Stimulated activated CD8-positive, alpha-beta memory T cell treated with anti-CD3 and anti-CD28 coated beads, Interleukin-12 subunit alpha, Interleukin-12 subunit beta, amount 100 ng/mL, for 4 hours (primary cell): ENCODE measurements at regions not wholly inside any gene's neighbourhood (a gene's known extent, or its start where the extent isn't known, plus 50 kb on each side); places are given as distances from the start of the nearest gene placed in this dataset.
"Not testable (repeated sequence)": the region's sequence is repeated elsewhere in the genome, so short reads cannot be mapped to it uniquely, and the experiment has no call there.

ENCODE experiments used
- DNase-seq: peaks from one replicate; pipeline ENCODE4 v3.0.0-alpha.2; 2020; ENCODE audit warnings: low read depth

DNA sequence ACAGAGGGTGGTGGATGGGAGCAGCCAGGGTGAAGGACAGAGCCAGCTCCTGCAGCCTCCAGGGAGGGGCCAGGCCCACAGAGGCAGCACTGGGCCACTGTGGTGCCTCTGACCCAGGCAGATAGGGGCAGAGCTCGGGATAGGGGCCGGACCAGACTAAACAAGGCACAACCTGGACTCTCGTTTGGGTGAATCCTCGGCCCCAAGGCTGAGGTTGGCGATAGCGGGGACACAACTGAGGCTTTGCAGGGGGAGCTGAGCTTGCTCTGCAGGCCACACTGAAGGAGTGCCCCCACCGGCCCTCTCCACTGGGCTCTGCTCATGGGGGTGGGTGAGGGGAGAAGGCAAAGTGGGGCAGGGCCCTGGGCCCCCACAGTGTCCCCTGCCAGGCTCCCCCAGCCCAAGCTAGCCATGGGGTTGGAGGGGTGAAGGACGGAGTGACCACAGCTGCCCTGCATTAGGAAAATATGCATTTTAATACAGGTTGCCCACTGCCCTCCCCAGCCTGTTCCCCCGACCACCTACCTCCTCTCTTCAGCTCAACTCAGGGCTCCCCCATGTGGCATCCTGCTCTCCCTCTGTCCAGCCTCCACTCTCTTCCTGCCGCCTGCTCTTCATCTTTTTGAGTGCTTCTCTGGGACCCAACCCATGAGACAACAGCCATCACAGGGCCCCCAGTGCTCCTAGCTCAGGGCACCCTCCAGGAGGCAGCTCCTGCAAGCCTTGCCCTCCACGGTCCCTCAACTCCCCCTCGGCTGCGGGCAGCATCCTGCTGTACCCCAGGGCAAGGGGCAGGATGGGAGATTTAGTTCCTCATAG is 152.8 kb downstream of the INHBB start:
- no peak for DNase-seq

DNA sequence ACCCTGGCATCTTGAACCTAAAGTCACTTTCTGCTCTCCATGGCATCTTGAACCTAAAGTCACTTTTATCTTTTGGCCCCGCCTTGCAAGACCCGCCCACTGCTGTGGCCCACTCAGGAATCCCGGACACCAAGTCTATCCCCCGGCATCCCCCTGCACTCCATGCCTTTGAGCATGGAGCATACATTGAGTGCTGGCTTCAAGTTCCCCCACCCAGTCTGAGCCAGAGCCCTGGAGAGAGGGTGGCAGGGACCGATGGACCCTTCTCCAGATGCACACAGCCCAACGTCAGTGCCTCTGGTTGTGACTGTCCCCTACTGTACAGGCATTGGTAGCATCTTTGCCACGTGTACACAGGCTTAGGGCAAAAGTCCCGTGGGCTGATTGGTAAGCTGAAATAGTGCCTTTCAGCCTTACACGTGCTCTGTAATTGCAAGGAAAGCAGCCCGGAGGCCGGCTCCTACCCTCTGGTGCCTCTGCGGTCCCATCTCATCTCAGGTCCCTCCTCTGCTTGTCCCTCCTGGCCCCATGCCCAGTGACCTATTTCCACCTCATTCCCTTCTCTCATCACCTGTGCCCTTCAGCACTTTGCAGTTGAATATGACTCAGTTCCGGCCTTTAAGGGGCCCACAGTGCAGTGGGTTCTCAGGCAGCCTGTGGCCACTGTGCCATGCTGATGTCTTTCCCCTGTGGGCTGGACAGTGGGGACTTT is 154.0 kb downstream of the INHBB start:
- no peak for DNase-seq

DNA sequence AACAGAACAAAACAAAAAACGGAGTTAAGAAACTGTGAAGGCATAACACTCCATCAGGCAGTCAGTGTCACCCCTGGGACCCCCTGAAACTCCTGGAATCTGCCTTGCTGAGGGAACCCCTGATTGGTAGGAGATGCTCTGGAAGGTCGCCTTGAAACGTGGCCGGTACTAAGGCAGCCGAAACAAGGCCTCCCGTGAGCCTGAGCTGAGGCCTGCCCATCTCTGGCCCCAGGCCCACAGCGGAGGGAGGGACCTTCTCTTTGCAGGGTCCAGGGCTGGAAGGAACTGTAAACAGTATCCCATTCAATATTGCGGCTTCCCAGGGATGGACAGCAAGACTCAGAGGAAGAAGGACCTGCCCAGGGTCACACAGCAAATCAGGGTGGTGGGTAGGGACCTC is 155.7 kb downstream of the INHBB start:
- no peak for DNase-seq

DNA sequence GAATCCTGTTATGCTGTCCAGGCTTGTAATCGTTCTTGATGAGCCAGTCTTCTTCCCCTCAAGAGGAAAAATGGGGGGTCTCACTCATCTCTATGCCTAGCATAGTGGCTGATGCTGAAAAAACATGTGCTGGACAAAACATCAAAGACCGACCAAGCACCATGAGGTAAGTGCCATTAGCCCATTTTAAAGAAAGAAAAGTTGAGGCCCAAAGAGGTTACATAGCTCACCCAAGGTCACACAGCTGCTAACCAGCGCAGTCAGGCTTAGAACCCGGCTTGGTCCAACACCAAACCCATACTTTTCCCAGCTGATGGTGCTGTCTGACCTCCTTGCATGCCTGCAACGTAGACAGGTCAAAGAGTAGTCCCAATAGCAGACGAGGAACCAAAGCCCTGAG is 156.4 kb downstream of the INHBB start:
- no peak for DNase-seq

DNA sequence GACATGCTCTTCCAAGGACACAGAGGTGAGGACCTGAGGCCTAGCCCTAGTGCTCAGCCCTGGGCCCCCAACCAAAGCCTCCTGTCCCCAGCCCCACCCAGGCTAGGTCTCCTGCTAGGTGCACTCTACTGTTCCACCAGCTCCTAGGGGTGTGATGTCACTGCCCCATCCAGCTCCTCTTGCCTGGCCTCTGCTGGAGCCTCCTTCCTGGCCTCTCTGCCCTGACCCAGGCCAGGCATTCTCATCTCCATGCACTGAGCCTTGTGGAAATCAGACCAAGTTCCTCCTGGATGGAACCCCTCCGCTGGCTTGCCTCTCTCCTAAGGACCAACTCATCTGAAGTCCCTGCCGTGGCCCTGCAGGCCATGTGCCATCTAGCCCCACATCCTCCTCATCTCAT is 156.8 kb downstream of the INHBB start:
- DNase-seq, result no peak

DNA sequence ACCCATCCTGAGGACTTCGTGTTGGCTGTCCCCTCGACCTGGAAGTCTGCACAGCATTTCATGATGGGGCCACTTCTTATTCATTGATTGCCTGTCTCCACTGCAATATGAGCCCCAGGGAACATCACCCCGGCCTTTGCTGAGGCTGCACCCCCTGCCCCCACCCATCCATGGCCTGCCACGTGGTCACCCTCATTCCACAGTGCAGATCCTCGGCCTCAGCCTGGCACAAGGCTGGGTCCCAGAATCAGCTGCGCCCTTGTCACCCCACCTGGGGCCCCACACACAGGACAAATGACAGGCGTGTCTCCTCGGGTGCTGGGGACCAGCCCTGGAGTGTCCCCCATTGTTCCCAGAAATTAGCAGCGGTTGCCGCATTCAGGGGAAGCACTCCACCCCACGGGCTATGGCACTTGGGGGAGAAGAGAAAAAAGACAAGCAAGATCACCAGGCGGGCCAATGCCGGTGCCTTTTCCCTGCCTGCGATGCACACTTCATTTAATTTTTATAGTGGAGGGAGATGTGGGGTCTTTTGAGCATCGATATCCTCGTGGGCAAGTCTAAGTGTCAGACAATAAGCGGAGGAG is 157.4 kb downstream of the INHBB start:
- no peak for DNase-seq

DNA sequence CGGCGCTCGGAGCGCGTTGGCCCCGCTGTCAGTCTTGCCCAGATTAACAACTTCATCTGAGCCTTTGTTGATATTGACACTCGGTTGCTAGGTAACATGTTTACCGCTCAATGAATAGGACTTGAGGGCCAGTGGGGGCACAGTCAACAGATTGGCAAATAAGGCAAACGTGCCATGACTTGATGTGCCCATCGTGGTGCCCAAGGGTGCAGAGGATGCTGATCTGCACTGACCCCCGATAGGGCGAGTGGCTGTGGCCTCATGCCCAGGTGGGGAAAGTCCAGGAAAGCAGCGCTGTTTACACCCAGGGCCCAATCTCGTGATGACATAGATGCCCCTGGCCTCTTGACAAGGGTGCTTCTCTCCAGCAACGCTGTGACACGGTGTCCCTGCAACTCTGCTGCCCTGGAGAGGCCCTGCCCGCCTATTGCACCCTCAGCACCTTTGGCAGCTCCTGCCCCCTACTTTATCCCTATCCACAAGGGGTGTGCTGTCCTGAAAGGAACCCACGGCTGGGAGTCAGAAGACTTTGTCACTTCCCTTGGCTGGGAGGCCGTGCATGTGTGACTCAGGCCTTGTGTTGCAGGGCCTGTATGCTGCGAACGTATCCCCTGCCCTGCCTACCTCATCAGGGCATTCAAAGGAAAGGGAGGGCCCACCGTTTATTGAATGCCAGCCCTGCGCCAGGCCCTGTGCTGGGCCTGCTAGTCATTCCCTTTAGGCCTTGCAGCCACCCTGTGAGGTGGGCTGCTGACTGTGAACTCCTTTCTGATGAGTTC is 158.0 kb downstream of the INHBB start:
- no peak for DNase-seq

DNA sequence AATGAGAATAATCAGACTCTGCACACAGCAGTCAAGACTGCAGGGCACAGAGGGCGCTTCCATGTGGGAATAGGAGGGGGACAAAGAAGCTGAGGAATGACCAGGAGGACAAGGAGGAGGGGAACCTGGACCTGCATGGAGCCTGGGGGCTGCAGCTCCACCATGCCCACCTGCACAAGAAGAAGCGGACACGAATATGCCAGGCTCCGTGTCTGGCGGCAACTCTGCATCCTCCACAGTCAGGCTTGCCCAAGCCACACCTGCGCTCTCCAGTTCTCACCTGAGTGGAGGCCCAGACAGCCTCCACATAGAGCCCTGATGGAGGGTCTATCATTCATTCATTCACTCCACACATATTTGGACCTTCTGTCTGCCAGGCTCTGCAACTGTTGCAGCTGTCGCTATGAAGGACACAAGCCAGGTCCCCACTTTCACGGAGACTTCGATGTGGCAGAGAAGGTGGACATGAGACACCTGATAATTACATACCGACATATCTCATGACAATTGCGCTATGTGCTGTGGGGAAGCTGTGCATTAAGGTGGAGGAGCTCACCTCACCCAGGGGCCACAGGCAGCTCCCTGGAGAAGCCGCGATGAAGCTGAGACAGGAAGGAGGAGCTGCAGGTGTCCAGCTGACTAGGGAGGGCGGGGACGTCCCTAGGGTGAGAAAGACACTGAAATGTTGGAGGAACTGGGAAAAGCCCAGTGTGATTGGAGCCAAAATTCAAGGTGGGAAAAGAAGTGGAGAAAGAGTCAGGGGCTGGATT is 159.2 kb downstream of the INHBB start:
- DNase-seq, result no peak

DNA sequence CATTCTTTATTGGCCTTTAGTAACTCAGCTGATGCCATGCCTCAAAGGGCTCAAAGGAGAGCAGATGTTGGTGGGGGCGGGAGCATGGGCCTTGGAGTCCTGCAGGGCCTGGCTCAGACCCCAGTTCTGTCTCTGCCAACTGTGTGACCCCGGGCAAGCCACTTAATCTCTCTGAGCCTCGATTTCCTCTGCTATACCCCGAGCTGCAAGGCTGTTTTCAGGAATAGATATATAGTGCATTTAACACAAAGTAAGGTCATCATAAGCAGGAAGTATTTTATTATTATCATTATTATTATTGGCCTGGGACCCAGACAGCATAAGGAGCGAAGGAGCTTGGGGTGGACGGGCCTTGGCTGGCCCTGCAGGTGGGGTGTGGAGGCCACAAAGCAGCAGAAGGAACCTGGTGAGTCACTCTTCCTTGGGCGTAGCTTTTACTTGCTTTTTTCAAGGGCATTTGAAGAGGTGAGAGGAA is 162.7 kb downstream of the INHBB start:
- no peak for DNase-seq

DNA sequence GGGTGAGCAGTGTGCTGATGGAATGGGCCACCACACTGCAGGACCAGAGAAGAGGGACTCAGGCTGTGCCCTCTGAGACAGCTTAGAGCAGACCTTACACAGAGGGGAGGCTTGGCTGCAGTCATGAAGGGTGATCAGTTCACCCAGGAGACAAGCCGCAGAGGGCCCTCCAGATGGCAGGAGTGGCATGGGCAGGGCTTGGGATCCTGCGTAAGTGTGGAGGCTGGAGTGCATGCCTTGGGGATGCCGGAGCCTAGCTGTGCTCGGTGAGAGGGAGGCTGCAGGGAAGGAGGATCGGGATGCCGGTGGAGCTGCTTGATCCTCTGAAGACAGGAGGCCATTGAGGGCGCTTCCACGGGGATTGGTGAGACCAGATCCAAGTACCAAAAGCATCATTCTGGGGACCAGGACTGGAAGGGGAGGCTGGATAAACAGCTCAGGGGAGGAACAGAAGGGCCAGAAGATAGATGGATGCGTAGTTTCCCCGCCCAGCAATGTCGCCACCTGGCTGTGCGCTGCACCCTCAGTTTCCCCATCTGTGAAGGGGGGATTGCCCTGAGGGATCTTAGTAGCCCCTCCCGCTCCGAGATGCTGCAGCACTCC is 163.4 kb downstream of the INHBB start:
- DNase-seq, result no peak

DNA sequence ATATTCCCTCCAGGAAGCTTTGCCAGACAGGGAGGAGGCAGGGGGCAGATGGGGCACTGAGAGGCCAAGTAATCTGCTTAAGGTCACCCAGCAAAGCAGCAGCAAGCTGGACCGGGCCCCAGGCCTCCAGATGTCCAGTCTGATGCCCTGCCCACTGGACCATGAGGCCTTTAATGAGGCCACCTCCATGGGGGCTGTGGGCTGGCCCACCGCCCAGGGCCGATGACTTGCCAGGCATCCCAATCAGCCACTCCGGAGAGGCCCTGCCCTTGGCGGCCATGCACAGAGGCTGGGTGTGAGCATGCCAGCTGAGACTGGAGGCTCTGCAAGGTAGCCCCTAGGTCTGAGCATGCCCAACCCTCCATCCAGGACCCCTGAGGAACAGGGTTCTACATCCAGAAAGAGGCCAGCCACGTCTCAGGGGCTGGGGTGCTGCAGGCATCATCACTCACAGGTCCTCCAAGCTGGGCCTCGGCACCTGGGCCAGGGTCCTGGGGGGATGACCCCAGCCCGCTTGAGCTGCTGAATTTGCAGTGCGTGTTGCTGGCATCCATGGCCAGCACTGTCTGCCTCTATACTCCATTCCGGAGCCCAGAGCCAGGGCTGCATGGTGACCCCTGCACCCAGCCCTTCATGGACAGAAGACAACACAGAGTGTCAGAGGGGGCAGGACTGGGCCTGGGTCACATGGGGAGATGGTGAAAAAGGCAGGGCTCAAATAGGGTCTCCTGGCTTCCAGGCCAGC is 164.2 kb downstream of the INHBB start:
- no peak for DNase-seq

DNA sequence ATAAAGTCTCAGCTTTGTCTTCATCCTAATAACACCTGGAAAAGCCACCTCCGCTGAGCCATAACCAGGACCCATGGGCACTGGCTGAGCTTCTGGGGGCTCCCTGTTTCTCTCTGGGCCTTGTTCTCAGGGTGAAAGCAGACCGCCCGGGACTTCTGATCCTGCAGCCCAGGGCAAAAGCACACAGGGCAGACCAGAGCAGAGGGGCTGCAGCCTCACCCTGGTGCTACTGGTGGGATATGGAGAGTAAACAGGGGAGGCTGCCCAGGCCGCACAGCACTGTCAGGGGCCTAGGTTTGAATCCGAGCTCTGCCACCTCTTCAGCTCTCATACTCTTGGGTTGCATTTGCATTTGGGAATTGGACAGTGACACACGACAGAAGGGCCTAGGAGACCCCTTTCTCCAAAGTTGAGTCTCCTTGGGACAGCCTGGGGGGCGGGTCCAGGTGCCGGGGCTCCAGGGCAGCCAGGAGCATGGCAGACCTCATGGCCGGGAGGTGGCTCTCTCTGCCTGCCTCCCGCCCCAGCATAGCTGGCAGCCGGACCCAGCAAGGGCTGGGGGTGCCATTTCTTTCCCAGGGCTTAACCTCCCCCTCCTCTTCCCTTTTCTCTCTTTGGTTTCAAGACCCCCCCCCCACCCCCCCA is 164.9 kb downstream of the INHBB start:
- DNase-seq, result no peak

DNA sequence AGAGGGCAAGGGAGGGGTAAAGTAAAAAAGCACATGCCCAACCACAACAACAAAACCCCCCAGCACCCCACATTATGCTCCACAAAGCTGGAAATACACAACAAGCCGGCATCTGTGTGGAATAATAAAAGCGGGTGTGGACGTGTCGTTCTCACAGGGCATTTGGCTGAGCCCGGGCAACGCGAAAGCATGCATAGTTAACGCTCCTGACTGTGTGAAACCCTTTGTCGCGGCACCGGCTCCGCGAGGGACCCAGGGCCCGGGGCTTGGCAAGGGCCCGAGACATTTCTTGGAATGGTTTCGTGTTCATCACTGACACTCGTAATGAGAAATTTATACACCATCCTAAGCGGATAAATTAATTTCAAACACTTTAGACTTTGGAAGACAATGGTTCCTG is 165.6 kb downstream of the INHBB start:
- DNase-seq, result no peak

DNA sequence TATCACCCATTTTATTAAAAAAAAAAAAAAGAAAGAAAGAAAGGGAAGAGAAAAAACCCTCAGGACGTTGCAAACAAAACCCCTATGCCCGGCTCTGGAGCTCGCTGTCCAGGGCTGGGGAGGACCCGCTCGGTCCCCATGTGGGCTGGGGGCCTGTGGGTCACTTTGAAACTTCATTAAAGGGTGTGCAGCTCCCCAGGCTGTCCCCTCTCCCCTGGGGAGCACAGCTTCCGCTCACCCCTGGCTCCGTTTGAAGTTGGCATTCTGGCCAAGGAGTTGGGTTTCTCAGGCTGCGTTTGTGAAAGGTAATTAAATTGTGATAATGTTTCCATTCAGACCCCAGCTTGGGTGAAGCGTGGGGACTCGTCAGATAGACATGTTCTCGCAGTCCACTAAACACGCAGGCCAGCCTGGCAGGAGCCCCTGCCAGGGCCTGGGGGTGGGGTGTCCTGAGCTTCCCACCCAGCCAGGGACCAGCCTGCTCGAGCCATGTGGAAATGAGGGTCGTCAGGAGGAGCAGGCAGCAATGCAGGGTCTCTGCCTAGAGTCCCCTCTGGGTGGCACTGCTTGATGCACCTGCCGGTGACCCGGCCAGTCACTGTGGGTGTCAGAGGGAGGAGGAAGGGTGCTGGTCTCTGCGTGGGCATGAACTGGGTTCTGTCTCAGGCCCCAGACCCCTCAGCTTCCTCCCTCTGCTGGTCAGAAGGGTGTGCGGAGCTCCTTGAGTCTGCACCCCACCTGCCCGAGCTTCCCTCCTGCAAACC is 166.2 kb downstream of the INHBB start:
- DNase-seq, result no peak

DNA sequence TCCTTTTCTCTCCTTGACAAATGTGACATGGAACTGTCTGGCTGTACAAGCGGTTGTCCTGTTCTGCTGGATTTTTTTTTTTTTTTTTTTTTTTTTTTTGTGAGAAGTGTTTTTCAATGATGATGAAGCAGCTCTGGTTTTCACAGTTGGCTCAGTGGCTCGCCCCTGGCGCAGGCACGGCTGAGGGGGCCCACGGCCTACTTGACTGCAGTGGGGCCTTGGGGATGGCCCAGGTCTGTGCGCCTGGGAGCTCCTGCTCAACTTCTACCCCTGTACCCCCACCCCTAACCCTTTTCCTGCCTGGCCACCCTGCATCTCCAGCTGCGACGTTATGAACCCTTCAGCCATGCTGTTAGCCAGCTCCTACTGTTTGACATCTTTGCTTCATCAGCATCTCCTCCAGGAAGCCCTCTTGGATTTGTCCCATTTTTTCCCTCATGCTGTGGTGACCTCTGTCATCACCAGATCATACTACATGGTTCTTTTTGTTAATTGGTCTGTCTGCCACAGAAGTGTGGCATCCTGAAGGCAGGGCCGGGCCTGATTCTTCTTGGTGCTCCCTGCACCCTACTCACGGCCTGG is 167.9 kb downstream of the INHBB start:
- no peak for DNase-seq

DNA sequence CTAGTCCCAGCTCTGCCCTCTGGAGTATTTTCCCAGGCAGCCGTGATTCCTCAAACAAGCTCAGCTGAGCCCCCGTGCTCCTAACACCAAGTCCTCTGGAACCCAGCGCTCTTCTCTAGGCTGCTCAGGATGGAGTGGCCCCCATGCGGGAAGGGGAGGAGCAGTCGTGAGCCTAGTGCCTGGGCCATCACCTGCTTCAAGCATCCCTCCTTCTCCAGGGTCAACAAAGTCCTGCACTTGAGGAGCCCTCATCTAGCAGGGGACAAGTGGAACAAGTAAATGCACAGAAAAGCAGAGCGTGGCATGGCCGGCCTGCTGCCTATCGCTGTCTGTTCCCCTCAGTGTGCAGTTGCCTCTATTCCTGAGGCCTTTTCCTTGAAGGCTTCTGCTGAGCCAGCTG is 168.6 kb downstream of the INHBB start:
- DNase-seq, result no peak

DNA sequence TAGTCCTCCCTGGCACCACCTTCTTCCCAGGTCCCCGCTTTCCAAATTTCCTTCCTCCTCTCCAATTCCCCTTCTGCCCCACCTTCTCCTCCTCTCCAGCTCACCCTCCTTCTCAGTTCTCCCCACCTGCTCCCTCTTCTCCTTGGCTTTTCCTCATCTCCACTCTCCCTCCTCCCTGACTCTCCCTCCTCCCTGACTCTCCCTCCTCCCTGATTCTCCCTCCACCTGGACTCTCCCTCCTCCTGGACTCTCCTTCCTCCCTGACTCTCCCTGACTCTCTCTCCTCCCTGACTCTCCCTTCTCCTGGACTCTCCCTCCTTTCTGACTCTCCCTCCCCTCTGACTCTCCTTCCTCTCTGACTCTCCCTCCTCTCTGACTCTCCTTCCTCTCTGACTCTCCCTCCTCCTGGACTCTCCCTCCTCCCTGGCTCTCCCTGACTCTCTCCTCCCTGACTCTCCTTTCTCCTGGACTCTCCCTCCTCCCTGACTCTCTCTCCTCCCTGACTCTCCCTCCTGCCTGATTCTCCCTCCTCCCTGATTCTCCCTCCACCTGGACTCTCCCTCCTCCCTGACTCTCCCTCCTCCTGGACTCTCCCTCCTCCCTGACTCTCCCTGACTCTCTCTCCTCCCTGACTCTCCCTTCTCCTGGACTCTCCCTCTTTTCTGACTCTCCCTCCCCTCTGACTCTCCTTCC is 169.3 kb downstream of the INHBB start:
- not testable (repeated sequence) for DNase-seq
